ENCODE measurements at regions not wholly inside any gene's neighbourhood (a gene's known extent, or its start where the extent isn't known, plus 50 kb on each side); places are given as distances from the start of the nearest gene placed in this dataset.

- TF ChIP-seq CTCF (IDR thresholded peaks at IDR 0.05) (no peak), POLR2A (IDR thresholded peaks at IDR 0.05) (no peak)
These were observed 710.6 kb downstream of the SLC6A15 start for GRCh38 chr12:84201976-84202375.

Data from right lobe of liver (tissue), 4 donors.